GM21526 (cell line): ENCODE measurements at regions not wholly inside any gene's neighbourhood (a gene's known extent, or its start where the extent isn't known, plus 50 kb on each side); places are given as distances from the start of the nearest gene placed in this dataset.
"Not testable (repeated sequence)": the region's sequence is repeated elsewhere in the genome, so short reads cannot be mapped to it uniquely, and the experiment has no call there.

Source experiments
- ATAC-seq: cut with Tn5 transposase; IDR thresholded peaks from one replicate; pipeline ENCODE4 v1.9.1; 2021; ENCODE audit warnings: moderate library complexity; ENCODE audit not compliant: unreplicated experiment, low FRiP score

DNA sequence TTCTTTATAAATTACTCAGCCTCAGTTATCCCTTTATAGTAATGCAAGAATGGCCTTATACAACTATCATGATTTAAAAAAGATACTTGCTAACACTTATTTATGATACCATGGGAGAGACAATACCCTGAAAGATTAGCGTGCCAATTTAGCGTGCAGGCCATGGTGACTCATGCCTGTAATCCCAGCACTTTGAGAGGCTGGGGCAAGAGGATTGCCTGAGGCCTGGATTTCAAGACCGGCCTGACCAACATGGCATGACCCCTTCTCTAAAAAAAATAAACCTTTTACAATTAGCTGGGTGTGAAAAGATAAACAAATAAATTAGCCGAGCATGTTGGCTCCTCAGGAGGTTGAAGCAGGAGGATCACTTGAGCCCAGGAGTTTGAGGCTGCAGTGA, 493.4 kb upstream of the FSIP2 start:
- ATAC-seq, result no peak

DNA sequence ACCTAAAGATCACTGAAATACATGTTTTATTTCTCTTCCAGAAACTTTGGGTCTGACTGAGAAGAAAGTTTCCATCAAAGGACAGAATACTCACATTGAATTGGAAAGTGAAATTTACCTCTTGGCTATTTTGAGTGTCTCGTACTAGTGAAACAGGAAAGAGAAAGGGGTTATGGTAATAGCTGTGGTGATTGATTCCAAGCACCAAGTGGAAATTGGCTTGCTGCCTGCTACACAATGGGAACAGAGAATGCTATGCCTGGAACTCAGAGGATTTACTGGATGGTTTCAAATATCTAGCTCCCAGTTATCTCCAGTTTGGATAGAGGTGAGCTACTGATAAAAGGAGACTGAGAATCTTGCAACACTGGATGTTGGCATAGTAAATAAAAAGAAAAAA, 492.8 kb upstream of the FSIP2 start:
- ATAC-seq, result no peak

DNA sequence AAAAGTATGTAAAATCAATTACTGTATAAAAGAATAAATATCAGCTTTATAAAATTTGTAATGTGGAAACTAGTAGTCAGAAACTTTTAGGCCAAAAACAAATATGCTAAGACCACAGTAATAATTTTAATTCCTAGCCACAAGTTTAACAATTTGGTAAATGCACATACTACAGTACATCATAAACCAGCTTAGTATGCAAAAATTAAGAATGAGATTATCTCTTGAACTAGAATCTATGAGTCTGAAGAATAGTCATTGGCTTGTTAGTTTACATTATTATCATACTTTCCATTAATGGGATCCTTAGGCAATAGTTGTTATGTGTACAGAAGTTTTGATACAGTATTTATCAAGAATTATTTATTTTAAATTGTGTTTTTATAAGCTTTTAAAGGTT, 491.9 kb upstream of the FSIP2 start:
- ATAC-seq, result no peak

DNA sequence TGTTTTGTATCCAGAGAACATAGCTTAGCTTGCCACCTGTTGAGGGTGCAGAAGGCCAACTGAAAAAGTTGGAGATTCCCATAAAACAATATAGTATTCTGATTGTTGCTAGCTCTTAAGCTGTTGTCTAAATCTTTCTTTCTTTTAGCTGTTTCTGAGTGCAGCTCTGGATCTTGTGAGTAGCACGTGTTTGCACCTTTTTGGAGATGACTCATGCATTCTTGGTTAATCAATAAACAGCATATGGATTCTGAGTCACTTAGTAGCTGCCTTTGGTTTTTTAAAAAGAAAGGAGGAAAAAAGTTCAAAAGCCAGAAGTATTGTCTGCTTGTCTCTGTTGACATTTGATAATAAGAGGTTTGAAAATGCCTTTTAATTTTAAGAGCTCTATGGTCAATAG, 483.0 kb upstream of the FSIP2 start:
- ATAC-seq, result no peak

GRCh38 chr2:185265747-185266146, 472.9 kb upstream of the FSIP2 start:
- ATAC-seq, result no peak

- no peak for ATAC-seq
Measured at GRCh38 chr2:185268651-185269050, 470.0 kb upstream of the FSIP2 start.

GRCh38 chr2:185274718-185275484, 463.7 kb upstream of the FSIP2 start:
- ATAC-seq, result no peak

GRCh38 chr2:185275979-185276378, 462.6 kb upstream of the FSIP2 start:
- not testable (repeated sequence) for ATAC-seq

- ATAC-seq, result no peak
Measured at GRCh38 chr2:185278761-185279160, 459.8 kb upstream of the FSIP2 start.

DNA sequence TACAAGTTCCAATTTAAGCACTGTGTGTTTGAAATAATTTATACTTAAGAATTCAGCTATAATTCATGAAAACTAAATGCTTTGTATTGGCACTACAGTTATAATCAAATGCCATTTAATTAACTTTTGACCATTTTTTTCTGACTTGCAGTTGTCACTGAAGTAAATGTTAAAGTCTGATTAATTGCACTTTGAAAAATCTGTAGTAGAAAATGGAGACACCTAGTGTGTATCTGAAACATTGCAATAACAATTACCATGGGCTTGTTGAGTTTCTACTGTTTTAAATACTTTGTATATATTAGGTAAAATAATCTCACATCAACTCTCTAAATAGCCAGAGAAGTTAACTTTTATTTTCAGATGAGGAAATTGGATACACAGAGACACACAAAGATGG, 458.6 kb upstream of the FSIP2 start:
- no peak for ATAC-seq

GRCh38 chr2:185284696-185285095, 453.9 kb upstream of the FSIP2 start:
- ATAC-seq, result no peak

GRCh38 chr2:185290012-185290411, 448.6 kb upstream of the FSIP2 start:
- not testable (repeated sequence) for ATAC-seq

GRCh38 chr2:185291035-185291647, 447.5 kb upstream of the FSIP2 start:
- ATAC-seq, result peak; percentile 98

DNA sequence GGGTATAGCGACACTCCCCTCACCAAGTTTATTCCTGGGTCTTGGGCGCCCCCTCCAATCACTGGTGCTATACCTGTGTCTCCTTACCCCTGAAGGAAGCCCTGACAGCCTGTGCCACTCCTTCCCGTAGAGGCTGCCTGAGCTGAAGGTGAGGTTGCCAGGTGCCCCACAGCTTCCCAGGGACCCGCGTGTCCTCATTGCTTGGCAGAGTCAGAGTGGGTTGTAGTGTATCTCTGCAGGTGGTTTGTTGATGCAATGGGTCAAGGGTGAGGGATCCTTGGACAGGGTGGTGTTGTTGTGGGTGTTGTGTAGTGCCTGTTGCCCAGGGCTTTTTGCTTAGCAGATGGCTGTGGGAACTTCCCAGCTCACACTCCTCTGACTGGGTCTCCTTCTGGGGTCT, 438.7 kb upstream of the FSIP2 start:
- no peak for ATAC-seq

DNA sequence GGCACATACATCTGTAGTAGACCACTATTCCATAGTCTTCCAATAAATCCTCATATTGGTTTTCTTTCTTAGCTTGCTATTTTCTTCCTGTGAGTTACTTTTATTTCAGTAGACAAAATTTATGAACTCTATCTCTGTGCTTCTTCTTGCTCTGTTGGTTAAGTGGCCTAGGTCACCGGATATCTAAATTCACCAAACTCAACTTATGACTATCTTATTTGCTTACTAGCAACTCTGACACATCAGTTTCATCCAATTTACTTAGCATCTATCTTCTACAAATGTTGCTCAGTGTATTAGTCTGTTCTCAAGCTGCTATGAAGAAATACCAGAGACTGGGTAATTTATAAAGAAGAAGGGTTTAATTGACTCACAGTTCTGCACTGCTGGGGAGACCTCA, 432.5 kb upstream of the FSIP2 start:
- no peak for ATAC-seq

DNA sequence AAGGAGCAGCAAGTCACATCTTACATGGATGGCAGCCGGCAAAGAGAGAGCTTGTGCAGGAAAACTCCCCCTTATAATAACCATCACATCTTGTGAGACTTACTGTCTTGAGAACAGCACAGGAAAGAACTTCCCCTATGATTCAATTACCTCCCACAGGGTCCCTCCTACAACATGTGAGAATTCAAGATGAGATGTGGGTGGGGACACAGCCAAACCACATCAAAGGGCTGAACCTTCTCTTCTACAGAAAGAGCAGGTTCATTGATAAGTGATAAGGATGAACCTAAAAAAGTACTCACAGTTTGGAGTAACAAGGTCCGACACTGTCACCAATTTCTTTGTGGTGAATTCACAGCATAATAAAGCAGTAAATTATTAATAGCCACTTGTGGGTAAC, 422.2 kb upstream of the FSIP2 start:
- peak; percentile 58 for ATAC-seq

GRCh38 chr2:185318271-185318724, 420.3 kb upstream of the FSIP2 start:
- ATAC-seq, result no peak

DNA sequence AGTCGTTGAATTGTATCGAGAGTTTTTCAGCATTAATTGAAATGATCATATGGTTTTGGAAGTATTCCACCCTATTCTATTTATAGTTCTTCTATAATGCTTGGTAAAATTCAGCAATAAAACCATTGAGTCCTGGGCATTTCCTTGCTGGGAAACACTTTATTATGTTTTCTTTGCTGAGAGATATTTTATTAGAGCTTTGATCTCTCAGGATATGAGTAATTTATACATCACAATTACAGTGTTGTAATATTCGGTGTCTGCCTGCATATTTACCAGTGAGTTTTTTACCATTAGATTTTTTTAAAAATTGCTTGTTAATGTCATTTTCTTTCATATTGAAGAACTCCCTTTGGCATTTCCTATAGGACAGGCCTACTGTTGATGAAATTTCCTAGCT, 402.7 kb upstream of the FSIP2 start:
- ATAC-seq, result no peak

DNA sequence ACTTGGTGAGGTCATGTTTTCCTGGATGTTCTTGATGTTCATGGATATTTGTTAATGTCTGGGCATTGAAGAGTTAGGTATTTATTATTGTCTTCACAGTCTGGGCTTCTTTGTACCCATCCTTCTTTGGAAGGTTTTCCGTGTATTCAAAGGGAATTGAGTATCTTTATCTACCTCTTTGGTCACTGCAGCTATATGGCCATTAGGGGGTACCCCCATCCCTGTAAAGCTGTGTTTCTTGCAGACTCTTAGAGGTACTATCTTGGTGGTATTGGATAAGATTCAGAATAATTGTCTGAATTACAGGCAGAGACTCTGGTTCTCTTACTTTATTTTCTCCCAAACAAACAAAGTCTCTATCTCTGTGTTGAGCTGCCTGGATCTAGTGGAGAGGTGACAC, 401.6 kb upstream of the FSIP2 start:
- ATAC-seq, result no peak

- no peak for ATAC-seq
Measured at GRCh38 chr2:185338104-185338503, 400.5 kb upstream of the FSIP2 start.

GRCh38 chr2:185347445-185347844, 391.2 kb upstream of the FSIP2 start:
- ATAC-seq, result no peak

GRCh38 chr2:185360776-185361175, 377.8 kb upstream of the FSIP2 start:
- ATAC-seq, result no peak
